ENCODE measurements at regions not wholly inside any gene's neighbourhood (a gene's known extent, or its start where the extent isn't known, plus 50 kb on each side); places are given as distances from the start of the nearest gene placed in this dataset.

GRCh38 chr12:24125280-24125679, 175.8 kb upstream of the SOX5 start:
- WGBS, 2 donors = 90% methylated on average over 4 of the region's 4 CpGs
- no peak for ATAC-seq (ENCODE audit: low FRiP score in 2 of 2)
- Histone ChIP-seq H3K27me3 (no peaks in the 10 kb centered on the region), H3K9me3 (no peaks in the 10 kb centered on the region), H3K4me3 (no peak overlapping the region), H3K4me1 (no peaks in the 10 kb centered on the region), H3K36me3 (no peaks in the 10 kb centered on the region), H3K27ac (no peak overlapping the region)
- TF ChIP-seq CTCF (IDR thresholded peaks at IDR 0.05) = no peak
- no peak for TF ChIP-seq POLR2A (IDR thresholded peaks at IDR 0.05)
- no peak for DNase-seq

DNA sequence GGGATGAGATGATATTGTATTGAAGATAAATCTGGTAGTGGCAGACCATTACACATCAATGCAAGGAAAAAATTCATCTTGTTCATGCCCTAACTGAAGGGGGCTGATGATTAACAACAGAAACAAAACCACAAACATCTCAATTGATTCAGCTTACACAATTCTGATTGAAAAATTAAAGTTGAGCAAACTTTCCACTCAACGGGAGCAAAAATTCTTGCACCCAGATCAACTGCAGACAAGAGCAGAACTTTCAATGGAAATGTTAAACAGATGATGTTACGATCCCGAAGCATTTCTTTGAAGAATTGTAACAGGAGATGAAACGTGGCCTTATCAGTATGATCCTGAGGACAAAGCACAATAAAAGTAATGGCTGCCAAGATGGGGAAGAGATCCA, 172.4 kb upstream of the SOX5 start:
- H3K27ac ChIP-seq = no peak overlapping the region
- H3K27me3 ChIP-seq = no peaks in the 10 kb centered on the region
- WGBS, 2 donors = 59 to 62% methylated on average over 4 of the region's 4 CpGs
- ATAC-seq (ENCODE audit: low FRiP score in 2 of 2) = no peak
- TF ChIP-seq POLR2AphosphoS5 (IDR thresholded peaks at IDR 0.05) (no peak), EP300 (IDR thresholded peaks at IDR 0.05) (no peak), CTCF (IDR thresholded peaks at IDR 0.05) (no peak), POLR2A (IDR thresholded peaks at IDR 0.05) (no peak)
- H3K4me1 ChIP-seq = peaks cover 0 to 3% (median 0%) of the 10 kb centered on the region in 4 donors
- H3K36me3 ChIP-seq = no peaks in the 10 kb centered on the region
- H3K9me3 ChIP-seq = no peaks in the 10 kb centered on the region
- DNase-seq = no peak
- no peak overlapping the region for H3K4me3 ChIP-seq

DNA sequence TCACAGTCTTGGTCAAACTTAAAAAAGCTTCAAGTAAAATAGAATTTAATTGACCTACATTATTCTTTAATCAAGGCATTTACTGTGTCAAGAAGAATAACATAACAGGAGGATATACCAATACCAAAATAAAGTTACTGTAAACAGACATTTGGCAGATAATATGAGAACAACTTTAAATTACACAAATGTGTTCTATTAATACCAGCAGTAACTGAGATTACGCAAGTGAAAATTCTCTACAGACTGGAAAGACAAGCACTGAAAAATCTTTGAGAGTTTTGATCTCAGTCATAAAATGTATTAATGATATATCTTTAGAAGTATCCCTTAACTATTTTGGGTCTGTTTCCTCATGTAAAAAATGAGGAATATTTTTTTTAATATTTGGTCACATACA, 169.2 kb upstream of the SOX5 start:
- 39 to 55% methylated on average over 1 of the region's 1 CpG for WGBS, 2 donors
- no peak for ATAC-seq (ENCODE audit: low FRiP score in 2 of 2)
- H3K27ac ChIP-seq = no peak overlapping the region
- no peak overlapping the region for H3K4me3 ChIP-seq
- DNase-seq = no peak
- H3K36me3 ChIP-seq = no peaks in the 10 kb centered on the region
- H3K27me3 ChIP-seq = no peaks in the 10 kb centered on the region
- TF ChIP-seq POLR2AphosphoS5 (IDR thresholded peaks at IDR 0.05) (no peak), POLR2A (IDR thresholded peaks at IDR 0.05) (no peak), CTCF (IDR thresholded peaks at IDR 0.05) (no peak), EP300 (IDR thresholded peaks at IDR 0.05) (no peak)
- H3K9me3 ChIP-seq = no peaks in the 10 kb centered on the region
- H3K4me1 ChIP-seq = peaks cover 0 to 3% (median 0%) of the 10 kb centered on the region in 4 donors

GRCh38 chr12:24116548-24116947, 167.1 kb upstream of the SOX5 start:
- no peaks in the 10 kb centered on the region for H3K27me3 ChIP-seq
- no peak for TF ChIP-seq CTCF (IDR thresholded peaks at IDR 0.05)
- TF ChIP-seq POLR2A (IDR thresholded peaks at IDR 0.05) = no peak
- TF ChIP-seq POLR2AphosphoS5 (IDR thresholded peaks at IDR 0.05) = no peak
- no peak for TF ChIP-seq EP300 (IDR thresholded peaks at IDR 0.05)
- no peak overlapping the region for H3K27ac ChIP-seq
- DNase-seq = no peak
- no peak overlapping the region for H3K4me3 ChIP-seq
- no peaks in the 10 kb centered on the region for H3K36me3 ChIP-seq
- H3K4me1 ChIP-seq = peaks cover 0 to 3% (median 0%) of the 10 kb centered on the region in 4 donors
- 35 to 55% methylated on average over 1 of the region's 1 CpG for WGBS, 2 donors
- ATAC-seq (ENCODE audit: low FRiP score in 2 of 2) = no peak
- H3K9me3 ChIP-seq = no peaks in the 10 kb centered on the region

DNA sequence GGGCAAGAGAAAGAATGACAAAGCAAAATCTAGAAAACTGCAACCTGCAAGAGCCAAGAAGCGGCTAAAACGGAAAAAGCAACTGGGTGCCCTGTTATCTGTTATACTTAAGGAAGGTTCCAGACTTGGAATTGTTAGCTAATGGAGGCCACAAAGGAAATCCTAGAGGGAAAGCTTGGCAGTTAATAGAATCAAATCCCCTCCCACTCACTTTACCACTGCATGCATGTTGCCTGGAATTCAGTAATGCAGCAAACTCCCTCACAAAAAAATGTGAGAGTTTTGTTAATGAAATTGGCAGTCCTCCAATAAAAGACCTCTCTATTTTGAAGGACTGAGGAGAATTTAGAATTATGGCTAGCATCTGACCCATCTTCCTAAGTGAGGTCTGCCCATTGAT, 164.2 kb upstream of the SOX5 start:
- WGBS, 2 donors = 81 to 82% methylated on average over 2 of the region's 2 CpGs
- H3K27me3 ChIP-seq = no peaks in the 10 kb centered on the region
- ATAC-seq (ENCODE audit: low FRiP score in 2 of 2) = no peak
- H3K27ac ChIP-seq = no peak overlapping the region
- DNase-seq = no peak
- H3K4me3 ChIP-seq = no peak overlapping the region
- H3K36me3 ChIP-seq = no peaks in the 10 kb centered on the region
- peaks cover 0 to 3% (median 0%) of the 10 kb centered on the region in 4 donors for H3K4me1 ChIP-seq
- no peaks in the 10 kb centered on the region for H3K9me3 ChIP-seq
- TF ChIP-seq POLR2A (IDR thresholded peaks at IDR 0.05) (no peak), CTCF (IDR thresholded peaks at IDR 0.05) (no peak), POLR2AphosphoS5 (IDR thresholded peaks at IDR 0.05) (no peak), EP300 (IDR thresholded peaks at IDR 0.05) (no peak)

Measured in upper lobe of left lung (tissue), 6 donors.